Osteocyte (in vitro differentiated cells): ENCODE measurements at regions not wholly inside any gene's neighbourhood (a gene's known extent, or its start where the extent isn't known, plus 50 kb on each side); places are given as distances from the start of the nearest gene placed in this dataset.
"Not testable (repeated sequence)": the region's sequence is repeated elsewhere in the genome, so short reads cannot be mapped to it uniquely, and the experiment has no call there.

Experiments
- DNase-seq: peaks from one replicate; pipeline ENCODE4 v3.0.0; 2021; ENCODE audit warnings: mixed read lengths; ENCODE audit not compliant: unreplicated experiment; ENCODE audit errors: extremely low spot score
- H3K27ac Mint-ChIP-seq: one replicate; pipeline ENCODE4 v1.8.0; 2021; ENCODE audit warnings: mild to moderate bottlenecking, mixed read lengths; ENCODE audit not compliant: unreplicated experiment
- H3K27me3 Mint-ChIP-seq: one replicate; pipeline ENCODE4 v1.8.0; 2021; ENCODE audit warnings: mixed read lengths; ENCODE audit not compliant: unreplicated experiment
- H3K36me3 Mint-ChIP-seq: one replicate; pipeline ENCODE4 v1.8.0; 2021; ENCODE audit warnings: mixed read lengths; ENCODE audit not compliant: unreplicated experiment
- H3K4me1 Mint-ChIP-seq: one replicate; pipeline ENCODE4 v1.8.0; 2021; ENCODE audit warnings: mixed read lengths; ENCODE audit not compliant: unreplicated experiment
- H3K4me3 Mint-ChIP-seq: one replicate; pipeline ENCODE4 v1.8.0; 2021; ENCODE audit warnings: mild to moderate bottlenecking, moderate library complexity, mixed read lengths; ENCODE audit not compliant: unreplicated experiment
- H3K9me3 Mint-ChIP-seq: one replicate; pipeline ENCODE4 v1.8.0; 2021; ENCODE audit warnings: mixed read lengths; ENCODE audit not compliant: unreplicated experiment
- TF ChIP-seq, protein P1 (sequence below): fragments of 200-600 bp; sonication (generic); IDR thresholded peaks from 2 replicates; pipeline ENCODE4 v1.5.0; 2021; ENCODE audit warnings: antibody characterized with exemption, mild to moderate bottlenecking, moderate library complexity

DNA sequence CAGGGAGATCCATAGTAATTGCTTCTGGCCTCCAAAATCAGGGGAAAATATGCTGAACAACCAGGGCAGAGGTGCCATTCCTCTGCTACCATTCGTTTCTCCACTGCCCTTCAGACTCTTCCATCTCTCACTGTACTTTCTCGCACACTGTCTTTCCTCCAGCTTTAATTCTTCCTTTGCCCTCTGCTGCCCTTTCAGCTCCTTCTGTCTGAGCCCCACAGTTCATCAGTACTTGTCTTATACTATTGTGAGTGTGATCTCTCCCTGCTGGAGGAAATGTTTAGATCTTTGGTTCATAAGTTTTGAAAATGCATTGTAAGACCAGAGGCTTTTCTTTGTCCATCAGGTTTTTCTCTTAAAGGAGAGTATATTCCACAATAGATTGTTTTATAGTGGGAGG, 184.9 kb upstream of the DTNA start:
- H3K27ac Mint-ChIP-seq: no peak overlapping the region
- no peak for DNase-seq
- H3K9me3 Mint-ChIP-seq: no peaks in the 10 kb centered on the region
- H3K4me1 Mint-ChIP-seq: no peaks in the 10 kb centered on the region
- no peaks in the 10 kb centered on the region for H3K36me3 Mint-ChIP-seq
- H3K27me3 Mint-ChIP-seq: peaks cover 15% of the 10 kb centered on the region
- H3K4me3 Mint-ChIP-seq: no peak overlapping the region
- TF ChIP-seq, protein P1, sequence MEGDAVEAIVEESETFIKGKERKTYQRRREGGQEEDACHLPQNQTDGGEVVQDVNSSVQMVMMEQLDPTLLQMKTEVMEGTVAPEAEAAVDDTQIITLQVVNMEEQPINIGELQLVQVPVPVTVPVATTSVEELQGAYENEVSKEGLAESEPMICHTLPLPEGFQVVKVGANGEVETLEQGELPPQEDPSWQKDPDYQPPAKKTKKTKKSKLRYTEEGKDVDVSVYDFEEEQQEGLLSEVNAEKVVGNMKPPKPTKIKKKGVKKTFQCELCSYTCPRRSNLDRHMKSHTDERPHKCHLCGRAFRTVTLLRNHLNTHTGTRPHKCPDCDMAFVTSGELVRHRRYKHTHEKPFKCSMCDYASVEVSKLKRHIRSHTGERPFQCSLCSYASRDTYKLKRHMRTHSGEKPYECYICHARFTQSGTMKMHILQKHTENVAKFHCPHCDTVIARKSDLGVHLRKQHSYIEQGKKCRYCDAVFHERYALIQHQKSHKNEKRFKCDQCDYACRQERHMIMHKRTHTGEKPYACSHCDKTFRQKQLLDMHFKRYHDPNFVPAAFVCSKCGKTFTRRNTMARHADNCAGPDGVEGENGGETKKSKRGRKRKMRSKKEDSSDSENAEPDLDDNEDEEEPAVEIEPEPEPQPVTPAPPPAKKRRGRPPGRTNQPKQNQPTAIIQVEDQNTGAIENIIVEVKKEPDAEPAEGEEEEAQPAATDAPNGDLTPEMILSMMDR: no peak

DNA sequence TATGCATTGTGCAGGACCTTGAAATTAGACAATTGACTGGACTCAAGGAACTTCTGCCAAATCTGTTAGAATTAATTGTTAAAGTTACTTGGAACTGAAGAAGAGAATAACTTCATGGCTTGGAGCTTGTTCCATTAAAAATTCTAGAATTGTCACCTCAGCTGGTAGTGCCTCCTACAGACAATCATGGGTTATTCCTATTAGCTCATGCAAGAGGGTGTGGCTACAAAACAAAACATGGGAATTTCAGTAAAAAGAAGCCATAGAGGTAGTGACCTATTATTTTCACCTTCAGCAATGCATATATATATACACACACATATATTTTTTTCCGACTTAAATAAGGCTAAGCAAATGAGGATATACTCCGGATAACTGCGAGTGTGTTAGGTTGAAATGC, 181.9 kb upstream of the DTNA start:
- H3K27ac Mint-ChIP-seq: no peak overlapping the region
- no peaks in the 10 kb centered on the region for H3K9me3 Mint-ChIP-seq
- H3K36me3 Mint-ChIP-seq: no peaks in the 10 kb centered on the region
- peaks cover 25% of the 10 kb centered on the region for H3K27me3 Mint-ChIP-seq
- H3K4me1 Mint-ChIP-seq: no peaks in the 10 kb centered on the region
- TF ChIP-seq, protein P1: no peak
- DNase-seq: no peak
- H3K4me3 Mint-ChIP-seq: no peak overlapping the region

DNA sequence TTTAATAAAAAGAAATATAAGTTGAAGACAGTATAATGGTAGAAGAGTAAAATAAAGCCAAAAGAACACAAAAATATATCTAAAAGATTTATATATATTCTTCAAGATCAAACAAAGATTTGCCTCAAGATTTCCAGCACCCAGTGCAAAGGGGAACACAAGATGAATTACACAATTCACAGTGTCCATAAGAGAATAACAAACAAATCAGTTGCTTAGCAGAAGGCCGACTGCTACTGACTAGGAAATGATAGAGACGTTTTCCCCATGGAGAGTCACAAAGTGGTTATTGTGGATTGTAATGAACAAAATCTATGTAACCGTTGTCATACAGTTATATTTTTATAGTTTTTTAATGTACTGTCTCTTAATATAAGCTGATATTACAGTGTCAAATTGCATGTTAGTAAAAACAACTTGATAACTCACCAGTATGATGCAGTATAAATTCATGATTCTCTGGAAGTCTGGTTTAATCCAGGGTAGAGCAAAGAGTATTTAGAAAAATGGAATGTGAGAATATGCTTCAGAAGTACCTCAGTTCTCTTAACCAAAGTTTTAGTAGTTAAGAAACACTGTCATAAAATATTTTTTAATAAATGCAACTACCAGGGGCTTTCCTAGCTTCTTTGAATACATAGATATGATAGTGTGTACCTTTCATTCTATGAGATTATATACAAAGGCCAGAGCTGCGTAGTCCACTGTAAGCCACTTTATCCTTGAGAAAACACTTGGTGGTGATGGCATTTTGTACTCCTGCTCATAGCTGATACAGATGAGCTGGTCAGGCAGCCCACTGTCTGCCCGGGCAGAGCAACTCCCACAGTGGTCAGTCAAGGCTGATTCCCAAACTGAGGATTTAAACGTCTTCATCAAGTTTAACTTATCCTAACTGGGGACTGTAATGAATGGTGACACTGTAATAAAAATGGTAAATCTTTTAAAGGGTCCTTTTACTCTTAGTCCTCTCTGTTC, 180.5 kb upstream of the DTNA start:
- TF ChIP-seq, protein P1: no peak
- Mint-ChIP-seq H3K27me3 (peaks cover 27% of the 10 kb centered on the region), H3K4me1 (no peaks in the 10 kb centered on the region), H3K36me3 (no peaks in the 10 kb centered on the region), H3K4me3 (no peak overlapping the region), H3K27ac (no peak overlapping the region), H3K9me3 (no peaks in the 10 kb centered on the region)
- DNase-seq: no peak

DNA sequence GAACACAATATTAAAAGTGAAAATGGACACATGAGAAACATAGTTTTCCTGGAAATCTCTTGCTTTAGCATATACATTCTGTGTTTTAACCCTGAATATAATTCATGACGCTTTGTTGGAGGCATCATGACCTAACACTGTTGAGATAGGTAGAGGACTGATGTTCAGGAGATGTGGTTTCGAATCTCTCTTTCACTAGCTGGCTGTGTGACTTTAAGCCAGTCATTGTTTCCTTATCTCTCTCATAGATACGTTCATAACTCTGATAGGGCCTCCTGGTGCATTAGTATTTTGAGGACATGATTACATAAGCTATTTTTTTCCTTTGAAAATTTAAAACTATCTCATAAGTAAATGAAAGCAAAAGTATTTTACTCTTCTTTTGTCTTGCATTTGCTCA, 179.0 kb upstream of the DTNA start:
- TF ChIP-seq, protein P1: no peak
- Mint-ChIP-seq H3K4me3 (no peak overlapping the region), H3K9me3 (no peaks in the 10 kb centered on the region), H3K36me3 (no peaks in the 10 kb centered on the region), H3K27ac (no peak overlapping the region), H3K4me1 (no peaks in the 10 kb centered on the region), H3K27me3 (peaks cover 32% of the 10 kb centered on the region)
- DNase-seq: no peak

DNA sequence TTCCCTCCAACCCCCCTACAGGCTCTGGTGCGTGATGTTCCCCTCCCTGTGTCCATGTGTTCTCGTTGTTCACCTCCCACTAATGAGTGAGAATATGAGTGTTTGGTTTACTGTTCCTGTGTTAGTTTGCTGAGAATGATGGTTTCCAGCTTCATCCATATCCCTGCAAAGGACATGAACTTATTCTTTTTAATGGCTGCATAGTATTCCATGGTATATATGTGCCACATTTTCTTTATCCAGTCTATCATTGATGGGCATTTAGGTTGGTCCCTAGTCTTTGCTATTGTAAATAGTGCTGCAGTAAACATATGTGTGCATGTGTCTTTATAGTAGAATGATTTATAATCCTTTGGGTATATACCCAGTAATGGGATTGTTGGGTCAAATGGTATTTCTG, 175.5 kb upstream of the DTNA start:
- not testable (repeated sequence) for H3K9me3 Mint-ChIP-seq, DNase-seq, H3K27ac Mint-ChIP-seq, H3K36me3 Mint-ChIP-seq, H3K4me3 Mint-ChIP-seq, H3K4me1 Mint-ChIP-seq
- peaks cover 49% of the 10 kb centered on the region for H3K27me3 Mint-ChIP-seq
